ENCODE measurements at regions not wholly inside any gene's neighbourhood (a gene's known extent, or its start where the extent isn't known, plus 50 kb on each side); places are given as distances from the start of the nearest gene placed in this dataset.

DNA sequence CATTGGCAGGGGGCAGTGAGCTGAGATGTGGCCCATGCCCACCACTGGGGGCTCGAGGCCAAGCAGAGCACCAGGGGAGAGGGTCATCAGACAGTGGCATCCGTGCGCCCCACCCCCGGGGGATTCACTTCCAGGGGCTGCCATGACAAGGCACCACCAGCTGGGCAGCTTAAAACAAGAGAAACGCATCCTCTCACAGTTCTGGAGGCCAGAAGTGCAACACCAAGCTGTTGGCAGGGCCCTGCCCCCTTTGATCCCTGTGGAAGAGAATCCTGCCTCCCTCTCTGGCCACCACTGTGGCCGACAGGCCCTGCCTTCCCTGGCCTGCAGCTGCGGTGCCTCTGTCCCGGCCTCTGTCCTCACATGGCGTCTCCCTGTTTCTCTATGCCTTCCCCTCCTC lies 187.7 kb upstream of the ID2 start:
- no peaks in the 10 kb centered on the region for H3K9me3 ChIP-seq
- H3K27ac ChIP-seq: no peak overlapping the region
- H3K4me3 ChIP-seq (ENCODE audit: low read depth in 1 of 2, low read length in 1 of 2): no peak overlapping the region
- H3K4me1 ChIP-seq (ENCODE audit: control insufficient read depth in 1 of 2, insufficient read depth in 1 of 2, low read depth in 1 of 2, low read length in 1 of 2): peaks cover 48 to 52% of the 10 kb centered on the region in 2 experiments
- TF ChIP-seq, protein P1, sequence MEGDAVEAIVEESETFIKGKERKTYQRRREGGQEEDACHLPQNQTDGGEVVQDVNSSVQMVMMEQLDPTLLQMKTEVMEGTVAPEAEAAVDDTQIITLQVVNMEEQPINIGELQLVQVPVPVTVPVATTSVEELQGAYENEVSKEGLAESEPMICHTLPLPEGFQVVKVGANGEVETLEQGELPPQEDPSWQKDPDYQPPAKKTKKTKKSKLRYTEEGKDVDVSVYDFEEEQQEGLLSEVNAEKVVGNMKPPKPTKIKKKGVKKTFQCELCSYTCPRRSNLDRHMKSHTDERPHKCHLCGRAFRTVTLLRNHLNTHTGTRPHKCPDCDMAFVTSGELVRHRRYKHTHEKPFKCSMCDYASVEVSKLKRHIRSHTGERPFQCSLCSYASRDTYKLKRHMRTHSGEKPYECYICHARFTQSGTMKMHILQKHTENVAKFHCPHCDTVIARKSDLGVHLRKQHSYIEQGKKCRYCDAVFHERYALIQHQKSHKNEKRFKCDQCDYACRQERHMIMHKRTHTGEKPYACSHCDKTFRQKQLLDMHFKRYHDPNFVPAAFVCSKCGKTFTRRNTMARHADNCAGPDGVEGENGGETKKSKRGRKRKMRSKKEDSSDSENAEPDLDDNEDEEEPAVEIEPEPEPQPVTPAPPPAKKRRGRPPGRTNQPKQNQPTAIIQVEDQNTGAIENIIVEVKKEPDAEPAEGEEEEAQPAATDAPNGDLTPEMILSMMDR (IDR thresholded peaks at IDR 0.05): no peak
- no peaks in the 10 kb centered on the region for H3K27me3 ChIP-seq
- no peaks in the 10 kb centered on the region for H3K36me3 ChIP-seq

DNA sequence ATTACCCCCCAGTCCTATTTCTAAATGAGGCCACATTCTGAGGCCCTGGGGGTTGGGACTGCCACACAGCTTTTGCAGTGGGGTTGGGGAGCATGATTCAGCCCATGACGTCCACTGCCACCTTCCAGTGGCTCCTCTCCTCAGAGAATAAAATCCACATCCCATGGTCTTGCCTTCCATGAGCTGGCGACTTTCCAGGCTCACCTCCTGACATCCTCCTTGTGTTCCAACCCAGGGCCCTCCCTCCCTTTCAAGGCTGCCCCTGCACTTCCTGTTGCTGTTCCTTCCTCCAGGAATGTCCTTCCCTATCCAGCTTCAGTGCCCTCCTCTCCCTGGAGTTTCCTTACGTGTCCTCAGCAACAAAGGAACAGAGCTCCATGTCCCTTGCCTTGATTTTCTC lies 187.3 kb upstream of the ID2 start:
- H3K27ac ChIP-seq: no peak overlapping the region
- no peaks in the 10 kb centered on the region for H3K36me3 ChIP-seq
- no peak overlapping the region for H3K4me3 ChIP-seq (ENCODE audit: low read depth in 1 of 2, low read length in 1 of 2)
- H3K4me1 ChIP-seq (ENCODE audit: control insufficient read depth in 1 of 2, insufficient read depth in 1 of 2, low read depth in 1 of 2, low read length in 1 of 2): peaks cover 53 to 56% of the 10 kb centered on the region in 2 experiments
- no peaks in the 10 kb centered on the region for H3K9me3 ChIP-seq
- no peaks in the 10 kb centered on the region for H3K27me3 ChIP-seq
- TF ChIP-seq, protein P1 (IDR thresholded peaks at IDR 0.05): no peak

DNA sequence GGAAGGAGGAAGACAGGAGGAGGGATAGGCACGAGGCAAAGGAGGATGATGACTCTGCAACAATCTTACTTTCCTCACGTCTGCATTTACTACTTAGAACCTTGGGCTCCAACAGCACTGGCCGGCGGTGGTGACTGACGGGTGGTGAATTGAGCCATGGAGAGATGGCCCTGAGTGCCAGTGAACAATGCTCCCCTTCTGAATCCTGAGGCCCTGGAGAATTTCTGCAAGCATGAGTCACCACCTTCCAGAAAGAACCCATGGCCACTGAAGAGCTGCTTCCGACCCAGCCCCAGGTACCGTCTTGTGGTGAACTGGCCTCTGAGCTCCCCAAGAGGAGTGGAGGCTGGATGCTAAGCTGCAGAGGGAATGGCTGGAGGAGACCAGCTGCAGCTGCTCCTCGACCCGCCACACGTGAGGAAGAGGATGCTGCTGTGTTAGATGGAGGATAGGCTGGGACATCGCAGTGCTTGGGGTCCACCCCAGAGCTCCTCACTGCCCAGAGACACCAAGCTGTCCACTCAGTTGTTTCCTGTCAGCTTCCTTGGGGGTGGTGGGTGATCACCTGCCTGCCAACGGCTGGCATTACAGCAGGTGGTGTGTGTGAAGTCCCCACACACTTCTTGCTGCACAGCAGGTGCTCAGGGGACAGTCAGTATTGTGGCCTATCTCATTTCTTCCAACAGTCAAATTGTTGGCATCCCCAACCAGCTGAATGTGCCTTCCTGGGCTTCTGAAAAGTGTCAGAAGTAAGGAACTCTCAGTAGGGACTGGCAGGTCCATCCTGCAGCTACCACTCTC lies 186.5 kb upstream of the ID2 start:
- Histone ChIP-seq H3K27ac (no peak overlapping the region), H3K9me3 (no peaks in the 10 kb centered on the region), H3K4me1 (ENCODE audit: control insufficient read depth in 1 of 2, insufficient read depth in 1 of 2, low read depth in 1 of 2, low read length in 1 of 2) (peaks cover 59 to 60% of the 10 kb centered on the region in 2 experiments), H3K36me3 (no peaks in the 10 kb centered on the region), H3K27me3 (no peaks in the 10 kb centered on the region), H3K4me3 (ENCODE audit: low read depth in 1 of 2, low read length in 1 of 2) (no peak overlapping the region)
- TF ChIP-seq, protein P1 (IDR thresholded peaks at IDR 0.05): no peak

DNA sequence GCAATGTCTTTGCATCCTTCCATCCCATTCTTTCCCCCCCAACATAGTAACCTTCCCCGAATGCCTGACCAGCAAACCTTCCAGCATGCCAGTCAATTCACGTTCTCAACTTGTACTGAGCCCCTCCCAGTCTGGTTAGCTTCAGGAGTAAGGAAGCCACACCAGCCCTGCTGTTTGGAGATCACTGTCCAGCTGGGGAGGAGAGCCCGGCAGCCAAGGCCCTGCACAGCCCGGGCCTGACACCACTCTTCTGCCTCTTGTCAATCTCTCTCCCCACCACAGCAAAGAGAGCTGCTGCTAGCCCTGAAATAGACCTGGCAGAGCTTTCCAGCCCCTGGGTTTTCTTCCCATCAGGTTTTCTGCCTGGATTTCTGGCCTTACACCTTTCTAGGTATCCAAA lies 185.8 kb upstream of the ID2 start:
- H3K9me3 ChIP-seq: no peaks in the 10 kb centered on the region
- H3K4me3 ChIP-seq (ENCODE audit: low read depth in 1 of 2, low read length in 1 of 2): no peak overlapping the region
- H3K4me1 ChIP-seq (ENCODE audit: control insufficient read depth in 1 of 2, insufficient read depth in 1 of 2, low read depth in 1 of 2, low read length in 1 of 2): peaks cover 59 to 60% of the 10 kb centered on the region in 2 experiments
- H3K36me3 ChIP-seq: no peaks in the 10 kb centered on the region
- no peak overlapping the region for H3K27ac ChIP-seq
- no peaks in the 10 kb centered on the region for H3K27me3 ChIP-seq
- TF ChIP-seq, protein P1 (IDR thresholded peaks at IDR 0.05): no peak

DNA sequence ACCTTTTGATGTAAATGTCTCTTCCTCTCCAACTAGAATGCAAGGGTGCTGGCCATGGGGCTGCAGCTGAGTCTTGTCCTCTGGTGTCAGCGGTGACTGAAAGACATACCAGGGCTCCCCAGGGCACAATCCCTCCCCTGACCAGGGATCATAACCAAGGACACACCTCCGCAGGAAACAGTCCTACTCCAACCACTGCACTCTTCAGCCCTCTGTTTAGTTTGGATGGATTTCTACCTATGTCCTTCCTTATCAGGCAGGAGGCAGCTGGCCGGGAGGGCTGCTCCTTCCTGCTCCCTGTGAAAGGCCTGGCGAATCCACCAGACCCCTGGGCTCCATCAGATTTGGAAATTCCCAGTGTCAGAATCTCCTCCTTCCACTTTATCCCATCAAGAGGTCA lies 185.2 kb upstream of the ID2 start:
- no peak overlapping the region for H3K4me3 ChIP-seq (ENCODE audit: low read depth in 1 of 2, low read length in 1 of 2)
- TF ChIP-seq, protein P1 (IDR thresholded peaks at IDR 0.05): no peak
- no peaks in the 10 kb centered on the region for H3K27me3 ChIP-seq
- H3K9me3 ChIP-seq: no peaks in the 10 kb centered on the region
- H3K4me1 ChIP-seq (ENCODE audit: control insufficient read depth in 1 of 2, insufficient read depth in 1 of 2, low read depth in 1 of 2, low read length in 1 of 2): peaks cover 58 to 60% of the 10 kb centered on the region in 2 experiments
- H3K27ac ChIP-seq: no peak overlapping the region
- H3K36me3 ChIP-seq: no peaks in the 10 kb centered on the region
